Germinal center (tissue), 1 donor: ENCODE measurements at regions not wholly inside any gene's neighbourhood (a gene's known extent, or its start where the extent isn't known, plus 50 kb on each side); places are given as distances from the start of the nearest gene placed in this dataset.

Experiments used
- DNase-seq: peaks from one replicate; pipeline ENCODE4 v3.0.0; 2012; ENCODE audit warnings: mixed read lengths, low spot score

GRCh38 chr2:174022431-174022830 lies 57.3 kb upstream of the SP3 start:
- DNase-seq, result no peak

DNA sequence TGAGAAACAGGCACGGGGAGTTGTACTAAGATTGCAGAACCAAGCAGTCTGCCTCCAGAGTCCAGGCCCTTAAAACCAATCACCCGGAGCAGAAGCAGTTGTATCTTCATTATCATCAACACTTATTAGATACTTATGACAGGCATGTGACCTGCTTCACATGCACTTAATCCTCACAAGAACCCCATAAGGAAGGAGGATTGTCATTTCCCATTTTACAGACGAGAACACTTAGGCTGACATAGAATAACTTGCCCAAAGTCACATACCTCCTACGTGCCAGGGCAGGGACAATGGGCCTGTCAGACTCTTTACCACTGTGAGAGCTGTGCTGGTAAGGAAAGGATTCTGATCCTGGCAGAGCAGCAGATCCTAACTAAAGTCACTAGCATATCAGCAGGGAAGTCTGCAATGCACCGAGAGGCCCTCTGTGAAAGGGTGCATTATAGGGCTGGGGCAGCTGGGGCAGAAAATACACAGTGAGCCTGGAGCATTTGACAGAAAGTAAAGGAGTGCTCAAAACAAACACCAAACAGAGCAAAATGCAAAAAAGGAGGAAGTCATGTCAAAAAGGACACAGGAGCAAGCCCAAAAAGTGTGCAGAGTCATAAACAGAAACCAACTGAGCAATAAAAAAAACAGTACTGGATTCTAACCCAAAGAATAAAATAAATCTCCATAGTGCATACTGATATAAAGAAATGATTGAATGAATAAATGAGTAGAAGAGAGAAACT lies 55.9 kb upstream of the SP3 start:
- peak; percentile 22 for DNase-seq

GRCh38 chr2:174020026-174020425 lies 54.9 kb upstream of the SP3 start:
- no peak for DNase-seq

GRCh38 chr2:174016447-174016846 lies 51.3 kb upstream of the SP3 start:
- DNase-seq, result no peak

DNA sequence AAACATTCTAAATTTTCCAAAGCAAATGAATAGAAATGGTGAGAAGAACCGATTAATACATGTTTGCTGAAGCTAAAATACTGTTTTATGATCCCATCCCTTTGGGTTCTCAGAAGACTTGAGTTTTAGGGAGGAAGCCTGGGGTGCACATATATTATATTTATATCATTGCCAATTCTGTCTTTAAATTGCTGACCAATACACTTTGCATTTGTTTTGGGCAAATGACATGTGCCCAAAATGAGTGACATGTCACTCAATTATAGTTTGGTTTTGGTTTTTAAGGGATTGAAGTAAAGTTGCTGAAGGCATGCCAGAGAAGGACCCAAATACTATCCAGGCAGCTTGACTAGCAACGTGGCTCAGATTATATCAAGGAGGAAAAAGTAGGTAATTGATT lies 50.3 kb upstream of the SP3 start:
- DNase-seq, result no peak
